K562 (cell line): ENCODE measurements at regions not wholly inside any gene's neighbourhood (a gene's known extent, or its start where the extent isn't known, plus 50 kb on each side); places are given as distances from the start of the nearest gene placed in this dataset.

Experiments
- ATAC-seq: fragments of 200-7000 bp; cut with Tn5 transposase; 3 replicates; pipeline ENCODE4 v1.9.1; 2020; ENCODE audit warnings: moderate library complexity
- BruUV-seq: library from RNA; stranded (reverse); fragments of 400-500 nt; replicated peaks from 2 replicates; lab custom pipeline; 2021; lab: Mats Ljungman, UMichigan
- CTCF ChIA-PET: fragments of 300-600 bp; formaldehyde crosslinking; extraction: SDS; loops from one replicate; lab custom pipeline; 2021; ENCODE audit warnings: low intra/inter-chr PET ratio; lab: Yijun Ruan, JAX
- POLR2A ChIA-PET: fragments of 300-600, 350-650 bp; sonication (Branson Sonifier 250); formaldehyde crosslinking; extraction: SDS; loops from one replicate; lab custom pipeline; 2021; ENCODE audit warnings: antibody characterized with exemption, inconsistent platforms; lab: Yijun Ruan, JAX
- DNase-seq, 4 experiments: peaks; one replicate each; pipeline versions ENCODE4 v3.0.0 to v3.0.0-alpha.2; 2011 to 2018; ENCODE audit warnings: low spot score in 3 of 4, mixed read lengths in 3 of 4; ENCODE audit errors: extremely low read depth in 1 of 4
- FAIRE-seq: peaks from 2 replicates; lab custom pipeline; 2011; peaks lifted over from hg19 to GRCh38; lab: Jason Lieb, UNC
- H2AFZ ChIP-seq: 2 replicates; pipeline ENCODE4 v1.6.0; 2011; ENCODE audit warnings: low read depth, low read length, control low read depth, inconsistent platforms
- H3K27ac ChIP-seq: fragments of 200-600 bp; 3 replicates; pipeline ENCODE4 v1.8.0; 2011; ENCODE audit warnings: low read depth, mild to moderate bottlenecking, control low read depth, inconsistent platforms, low read length, moderate library complexity, mixed read lengths; ENCODE audit errors: extremely low read depth
- H3K27me3 ChIP-seq, 2 experiments: fragments of 300-600 bp in 1 of 2; 2 replicates in 1 of 2; 3 replicates in 1 of 2; pipeline versions ENCODE4 v1.6.0 to v1.8.0; 2011; ENCODE audit warnings: inconsistent platforms in 2 of 2, low read length in 2 of 2, mild to moderate bottlenecking in 1 of 2, mixed read lengths in 1 of 2, moderate library complexity in 1 of 2; ENCODE audit not compliant: control insufficient read depth in 2 of 2, insufficient read depth in 2 of 2
- H3K36me3 ChIP-seq: fragments of 300-600 bp; 3 replicates; pipeline ENCODE4 v1.8.0; 2011; ENCODE audit warnings: mild to moderate bottlenecking, low read length, inconsistent platforms; ENCODE audit not compliant: control insufficient read depth, insufficient read depth
- H3K4me1 ChIP-seq, 2 experiments: fragments of 200-600 bp in 1 of 2; replicated peaks in 1 of 2; 2 replicates in 1 of 2; 3 replicates in 1 of 2; pipeline versions ENCODE4 v1.5.1 to v1.8.0; 2011; ENCODE audit warnings: inconsistent platforms in 2 of 2, low read length in 2 of 2, mild to moderate bottlenecking in 1 of 2, mixed read lengths in 1 of 2, moderate library complexity in 1 of 2; ENCODE audit not compliant: control insufficient read depth in 2 of 2, insufficient read depth in 2 of 2
- H3K4me2 ChIP-seq: 2 replicates; pipeline ENCODE4 v1.6.1; 2011; ENCODE audit warnings: low read length, control low read depth, inconsistent platforms, mixed read lengths; ENCODE audit not compliant: insufficient read depth
- H3K4me3 ChIP-seq: fragments of 200-600 bp; sonication (generic), shearing (Covaris generic); 2 replicates; pipeline ENCODE4 v1.5.1; 2016; ENCODE audit warnings: control low read depth, inconsistent platforms
- H3K79me2 ChIP-seq: fragments of 200-600 bp; 3 replicates; pipeline ENCODE4 v1.8.0; 2011; ENCODE audit warnings: low read length, inconsistent platforms; ENCODE audit not compliant: control insufficient read depth, insufficient read depth
- H3K9ac ChIP-seq, 2 experiments: 2 replicates each; pipeline versions ENCODE4 v1.6.0 to v1.6.1; 2011; ENCODE audit warnings: low read depth in 2 of 2, low read length in 2 of 2, control low read depth in 1 of 2, inconsistent platforms in 1 of 2, mild to moderate bottlenecking in 1 of 2, mixed read lengths in 1 of 2; ENCODE audit not compliant: insufficient read depth in 1 of 2
- H3K9me1 ChIP-seq: one replicate; pipeline ENCODE4 v1.6.0; 2011; ENCODE audit warnings: inconsistent platforms, mild to moderate bottlenecking, low read length, moderate library complexity; ENCODE audit not compliant: control insufficient read depth, insufficient read depth
- H3K9me3 ChIP-seq: replicated peaks from 2 replicates; pipeline ENCODE4 v1.5.1; 2011; ENCODE audit warnings: low read depth, low read length, inconsistent platforms; ENCODE audit not compliant: control insufficient read depth, insufficient read depth
- H4K20me1 ChIP-seq: replicated peaks from 2 replicates; pipeline ENCODE4 v1.6.1; 2011; ENCODE audit warnings: low read length, inconsistent platforms, mixed read lengths; ENCODE audit not compliant: control insufficient read depth, insufficient read depth
- CBFB ChIP-seq: sonication (generic); formaldehyde crosslinking; IDR thresholded peaks from 2 replicates; pipeline ENCODE4 v1.4.0; 2020; ENCODE audit warnings: mild to moderate bottlenecking, missing genetic modification reagents
- CHD4 ChIP-seq: fragments of 200-600 bp; sonication (generic); IDR thresholded peaks from 3 replicates; pipeline ENCODE4 v1.6.1; 2012; ENCODE audit warnings: low read depth, mild to moderate bottlenecking, mixed read lengths, low read length, inconsistent platforms; ENCODE audit not compliant: insufficient read depth, insufficient replicate concordance, poor library complexity, severe bottlenecking
- EP300 ChIP-seq: IDR thresholded peaks from 2 replicates; pipeline ENCODE4 v1.6.1; 2012; ENCODE audit warnings: low read length, improper control_type of control experiment
- FOSL1 ChIP-seq: fragments of 200-800 bp; sonication (Bioruptor generic); conservative IDR thresholded peaks from 2 replicates; pipeline ENCODE4 v1.6.1; 2016; ENCODE audit warnings: missing genetic modification characterization, missing compliant biosample characterization
- KDM4B ChIP-seq, 2 experiments: fragments of 450-650 bp in 1 of 2; sonication (generic) in 1 of 2; IDR thresholded peaks; 2 replicates each; pipeline ENCODE4 v1.6.1; 2016 to 2017; ENCODE audit warnings: borderline replicate concordance in 2 of 2, antibody characterized with exemption in 1 of 2, low read depth in 1 of 2, mild to moderate bottlenecking in 1 of 2
- PHB2 ChIP-seq: fragments of 450-650 bp; IDR thresholded peaks from 2 replicates; pipeline ENCODE4 v1.6.1; 2017; ENCODE audit warnings: low read depth
- RAD21 ChIP-seq, 2 experiments: fragments of 250-450 bp in 1 of 2; fragments of 450-650 bp in 1 of 2; sonication (Bioruptor Pico) in 1 of 2; formaldehyde crosslinking in 1 of 2; IDR thresholded peaks in 1 of 2; conservative IDR thresholded peaks in 1 of 2; 2 replicates each; pipeline versions ENCODE4 v1.4.0 to v1.8.0; 2020 to 2022; ENCODE audit warnings: mild to moderate bottlenecking in 2 of 2, moderate library complexity in 1 of 2
- RBM14 ChIP-seq: fragments of 200-400 bp; formaldehyde crosslinking; IDR thresholded peaks from 2 replicates; pipeline ENCODE4 v1.6.1; 2018; ENCODE audit warnings: low read depth, mild to moderate bottlenecking, low read length, moderate library complexity, borderline replicate concordance; ENCODE audit not compliant: insufficient read depth
- RFX7 ChIP-seq: fragments of 250-450 bp; sonication (Bioruptor Pico); IDR thresholded peaks from 2 replicates; pipeline ENCODE4 v1.5.1; 2021; ENCODE audit warnings: mild to moderate bottlenecking
- SMAD3 ChIP-seq: fragments of 450-650 bp; formaldehyde crosslinking; conservative IDR thresholded peaks from 2 replicates; pipeline ENCODE4 v1.4.0; 2020; ENCODE audit warnings: mild to moderate bottlenecking
- ZBED1 ChIP-seq: IDR thresholded peaks from 2 replicates; pipeline ENCODE4 v1.6.1; 2014
- ZNF197 ChIP-seq: fragments of 200-800 bp; sonication (Bioruptor generic); IDR thresholded peaks from 2 replicates; pipeline ENCODE4 v1.6.1; 2016; ENCODE audit warnings: low read depth, missing genetic modification characterization, missing compliant biosample characterization
- WGBS: fragments of 100-300 bp; shearing (Covaris generic); methylation state at CpG from one replicate; pipeline ENCODE4 v1.1.6; 2016; ENCODE audit warnings: low coverage, mixed read lengths; ENCODE audit not compliant: insufficient coverage; ENCODE audit errors: missing lambda C conversion rate; 5-methylcytosine and 5-hydroxymethylcytosine counted together
- in situ Hi-C: fragments of 300-500 bp; cut with MboI; formaldehyde crosslinking; loops from 4 replicates; pipeline ENCODE4 v1.15.0; 2018; ENCODE audit warnings: inconsistent platforms, mixed read lengths
- intact Hi-C: fragments of 100-400 bp; cut with micrococcal nuclease; formaldehyde crosslinking; loops from 2 replicates; pipeline ENCODE4 v1.14.2; 2022

DNA sequence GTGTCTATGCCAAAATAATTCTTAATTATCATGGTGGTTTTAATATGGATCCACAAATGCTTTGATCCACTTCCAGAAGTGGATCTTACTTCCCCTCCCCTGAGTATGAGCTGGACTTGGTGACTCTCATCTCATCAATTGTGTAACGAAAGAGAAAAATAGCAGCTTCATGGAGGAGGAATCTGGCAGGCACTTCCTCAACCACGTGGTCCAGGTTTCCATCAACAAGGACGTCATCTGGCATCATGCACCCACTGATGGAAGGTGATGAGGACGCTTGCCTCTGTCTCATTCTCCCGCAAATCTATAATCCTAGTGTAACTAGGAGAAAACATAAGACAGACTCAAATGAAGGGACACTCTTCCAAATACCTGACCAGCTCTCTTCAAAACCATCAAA, 54.6 kb upstream of the S1PR3 start:
- BruUV-seq = no TSS peak
- TF ChIP-seq FOSL1 (tag) = no peak
- TF ChIP-seq ZNF197 (CRISPR knock-in tag) = no peak
- no peak for TF ChIP-seq PHB2
- TF ChIP-seq RBM14 = no peak

DNA sequence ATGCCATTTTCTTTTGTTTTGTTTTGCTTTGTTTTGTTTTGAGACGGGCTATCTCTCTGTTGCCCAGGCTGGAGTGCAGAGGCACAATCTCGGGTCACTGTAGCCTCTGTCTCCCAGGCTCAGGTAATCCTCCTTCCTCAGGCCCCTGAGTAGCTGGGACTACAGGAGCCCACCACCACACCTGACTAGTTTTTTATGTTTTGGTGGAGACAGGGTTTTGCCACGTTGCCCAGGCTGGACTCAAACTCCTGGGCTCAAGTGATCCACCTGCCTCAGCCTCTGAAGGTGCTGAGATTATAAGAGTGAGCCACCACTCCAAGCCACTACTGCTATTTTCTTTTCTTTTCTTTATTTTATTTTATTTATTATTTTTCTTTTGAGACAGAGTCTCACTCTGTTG, 54.0 kb upstream of the S1PR3 start:
- intact Hi-C loops (no loop called here), in situ Hi-C loops (no loop called here)
- no peak for ATAC-seq
- Histone ChIP-seq H3K9ac (no peak overlapping the region), H3K9me3 (0 out of 2 replicates have a peak, but pooled peaks cover under 1% of the 10 kb centered on the region), H3K79me2 (no peaks in the 10 kb centered on the region), H3K9me1 (no peaks in the 10 kb centered on the region), H2AFZ (0 out of 2 replicates have a peak overlapping the region, but pooled peaks have one; percentile 4), H3K27me3 (no peaks in the 10 kb centered on the region), H3K27ac (no peak overlapping the region), H3K4me3 (no peak overlapping the region), H3K36me3 (no peaks in the 10 kb centered on the region), H4K20me1 (no peaks in the 10 kb centered on the region), H3K4me2 (no peak overlapping the region), H3K4me1 (peaks cover 3 to 18% of the 10 kb centered on the region in 2 experiments; a peak in 3 of 5 replicates)
- no peak for TF ChIP-seq SMAD3
- TF ChIP-seq CBFB (CRISPR knock-in tag) = no peak
- no peak for TF ChIP-seq ZBED1
- TF ChIP-seq KDM4B (IDR thresholded peaks at IDR 0.05; ENCODE audit: borderline replicate concordance in 2 of 2, low read depth in 1 of 2) = no peak
- TF ChIP-seq RFX7 (CRISPR knock-in tag) = no peak
- no peak for TF ChIP-seq CHD4
- no peak for TF ChIP-seq RAD21 (CRISPR knock-in tag; conservative IDR thresholded peaks at IDR 0.05 in 1 of 2, IDR thresholded peaks at IDR 0.05 in 1 of 2)
- TF ChIP-seq EP300 = no peak
- no TSS peak for BruUV-seq
- CTCF ChIA-PET = no interaction called here
- POLR2A ChIA-PET = no interaction called here
- WGBS = 22% methylated on average over 3 of the region's 3 CpGs
- DNase-seq = no peak
- FAIRE-seq = no peak

More for the DNA sequence above, 54.6 kb upstream of the S1PR3 start:
- in situ Hi-C loops (no loop called here), intact Hi-C loops (no loop called here)
- DNase-seq (no peak), FAIRE-seq (no peak), ATAC-seq (no peak)
- H3K9me1 ChIP-seq = no peaks in the 10 kb centered on the region
- no peaks in the 10 kb centered on the region for H3K27me3 ChIP-seq
- no peak overlapping the region for H3K9ac ChIP-seq
- H3K27ac ChIP-seq = no peak overlapping the region
- H3K4me1 ChIP-seq = peaks cover 3 to 20% of the 10 kb centered on the region in 2 experiments; a peak in 3 of 5 replicates
- no peaks in the 10 kb centered on the region for H3K36me3 ChIP-seq
- H3K4me2 ChIP-seq = no peak overlapping the region
- H3K4me3 ChIP-seq = no peak overlapping the region
- 0 out of 2 replicates have a peak, but pooled peaks cover 2% of the 10 kb centered on the region for H3K9me3 ChIP-seq
- no peaks in the 10 kb centered on the region for H3K79me2 ChIP-seq
- no peak overlapping the region for H2AFZ ChIP-seq
- 56% methylated on average over 5 of the region's 5 CpGs for WGBS
- CTCF ChIA-PET = no interaction called here
- no peaks in the 10 kb centered on the region for H4K20me1 ChIP-seq
- POLR2A ChIA-PET = no interaction called here
